GM20000 (cell line): ENCODE measurements at regions not wholly inside any gene's neighbourhood (a gene's known extent, or its start where the extent isn't known, plus 50 kb on each side); places are given as distances from the start of the nearest gene placed in this dataset.

ENCODE experiments used
- DNase-seq: peaks from one replicate; pipeline ENCODE4 v3.0.0; 2012; ENCODE audit warnings: low spot score
- CTCF ChIP-seq: IDR thresholded peaks from 2 replicates; pipeline ENCODE4 v1.5.1; 2012; ENCODE audit warnings: mild to moderate bottlenecking, control low read depth; ENCODE audit errors: extremely low read depth, missing control alignments

DNA sequence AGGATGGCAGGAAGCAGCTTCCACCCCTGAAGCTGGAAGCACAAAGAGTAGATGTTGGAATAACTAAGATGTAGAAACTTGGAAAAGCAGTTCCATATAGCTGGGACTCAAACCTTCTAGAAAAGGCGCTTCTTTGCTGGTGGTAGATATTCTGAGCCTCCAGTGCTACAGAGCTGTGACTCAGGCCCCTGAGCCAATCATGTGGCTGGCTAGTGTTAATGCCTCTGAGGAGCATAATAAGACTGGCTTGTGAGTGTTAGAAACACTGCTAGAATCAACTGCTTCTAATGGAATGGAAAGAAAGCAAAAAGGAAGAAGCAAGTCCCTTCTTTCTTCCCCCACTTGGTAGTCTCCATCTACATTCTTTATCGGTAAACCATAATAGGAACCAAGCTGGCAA is 234.2 kb upstream of the DMAC1 start:
- TF ChIP-seq CTCF: no peak
- no peak for DNase-seq

DNA sequence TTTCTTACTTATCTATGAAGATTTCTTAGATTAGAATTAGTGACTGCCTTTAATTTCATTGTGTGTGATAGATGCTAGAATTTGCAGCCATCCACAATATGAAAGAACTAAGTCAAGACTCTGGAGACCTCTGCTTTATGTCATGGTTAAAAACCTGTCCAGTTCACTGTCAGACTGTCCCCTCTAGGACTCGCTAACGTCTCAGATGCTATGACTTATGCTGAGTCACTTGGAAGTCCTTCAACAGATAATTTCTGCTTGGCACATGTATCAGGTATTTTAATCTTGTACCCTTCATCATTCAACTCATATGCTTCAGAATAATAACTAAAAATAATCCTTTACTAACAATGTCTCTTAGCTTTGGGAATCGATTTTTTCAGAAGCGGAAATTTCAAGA is 230.5 kb upstream of the DMAC1 start:
- no peak for DNase-seq
- no peak for TF ChIP-seq CTCF

DNA sequence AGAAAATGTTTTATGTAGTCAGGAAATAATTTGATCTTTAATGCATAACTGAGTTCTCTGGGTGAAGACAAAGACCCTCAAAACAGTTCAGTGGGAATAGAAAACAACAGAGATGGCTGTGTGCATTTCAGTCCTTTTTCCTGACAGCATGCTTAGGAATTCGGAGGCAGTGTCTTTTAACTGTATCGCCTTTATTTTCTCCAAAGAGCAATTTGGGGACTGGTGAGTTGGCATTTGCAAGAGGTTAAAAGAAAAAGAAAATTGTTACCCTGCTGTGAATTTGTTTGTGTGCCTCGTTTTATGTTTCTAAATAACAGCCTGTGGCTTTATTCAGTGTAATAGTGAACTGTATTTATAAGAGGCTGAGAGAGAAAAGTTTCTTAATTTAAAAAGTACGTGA is 227.8 kb upstream of the DMAC1 start:
- DNase-seq: no peak
- TF ChIP-seq CTCF: no peak

GRCh38 chr9:8025551-8025950 is 226.0 kb upstream of the DMAC1 start:
- no peak for DNase-seq
- no peak for TF ChIP-seq CTCF

- DNase-seq: no peak
Observed at GRCh38 chr9:8020186-8020585, 220.6 kb upstream of the DMAC1 start.

DNA sequence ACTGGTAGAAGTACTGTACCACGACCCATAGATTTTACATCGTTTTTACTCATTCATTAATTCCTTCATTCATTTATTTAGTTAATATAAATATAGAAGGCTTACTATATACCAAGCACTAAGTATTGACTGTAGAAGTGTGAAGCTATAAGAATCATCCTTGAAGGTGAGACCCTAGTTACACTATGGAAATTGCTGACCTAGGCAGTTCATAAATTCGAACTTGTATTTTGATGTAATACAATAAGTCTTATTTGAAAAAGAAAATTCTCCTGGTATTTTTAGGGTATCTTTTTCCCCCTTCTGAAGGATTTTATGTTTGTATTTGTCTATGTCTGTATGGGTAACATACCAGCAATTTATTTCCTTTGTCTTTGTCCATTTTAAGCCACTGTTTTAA is 220.1 kb upstream of the DMAC1 start:
- DNase-seq: no peak
- no peak for TF ChIP-seq CTCF

More at GRCh38 chr9:8020186-8020585, 220.6 kb upstream of the DMAC1 start:
- TF ChIP-seq CTCF: no peak

- no peak for DNase-seq
- TF ChIP-seq CTCF: no peak
Observed at GRCh38 chr9:8014997-8015682, 215.6 kb upstream of the DMAC1 start.
